ENCODE measurements at regions not wholly inside any gene's neighbourhood (a gene's known extent, or its start where the extent isn't known, plus 50 kb on each side); places are given as distances from the start of the nearest gene placed in this dataset.

DNA sequence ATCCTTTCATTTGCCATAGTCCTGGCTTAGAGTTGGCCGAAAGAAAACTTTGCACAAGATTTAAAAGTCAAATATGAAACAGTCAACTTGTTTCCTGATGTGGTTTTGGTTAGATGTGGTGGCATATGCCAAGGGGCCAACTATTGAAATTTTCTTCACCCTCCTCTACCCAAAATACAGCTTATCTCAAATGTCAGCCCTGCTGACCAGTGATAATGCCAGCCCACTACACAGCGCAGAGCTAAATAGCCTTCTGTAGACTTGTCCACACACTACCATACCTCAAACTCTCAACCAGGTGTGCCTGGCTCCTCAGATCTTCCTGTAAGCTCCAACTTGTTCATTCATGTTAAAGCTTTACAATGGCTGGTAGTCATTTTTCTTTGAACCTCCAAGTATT, 368.5 kb upstream of the STAC start:
- H3K9me3 ChIP-seq: no peaks in the 10 kb centered on the region

DNA sequence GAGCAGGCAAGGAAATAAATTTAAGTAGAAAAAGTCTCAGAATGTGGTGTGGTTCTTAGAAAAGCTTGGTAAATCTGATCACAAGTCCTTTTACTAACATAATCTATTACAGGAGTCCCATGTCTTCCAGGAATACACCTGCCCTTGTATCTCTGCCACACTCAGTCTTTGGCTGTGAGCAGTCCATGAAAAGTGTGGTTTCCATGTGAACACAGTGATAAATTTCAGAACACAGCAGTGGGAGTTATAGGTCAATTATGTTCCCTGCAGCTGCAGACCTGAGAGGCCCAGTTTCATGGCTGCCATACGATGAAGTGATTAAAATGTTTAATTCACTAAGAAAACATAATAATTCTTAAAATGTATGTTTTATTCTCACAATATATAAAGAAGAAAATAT, 366.9 kb upstream of the STAC start:
- no peak for DNase-seq
- TF ChIP-seq, protein P1, sequence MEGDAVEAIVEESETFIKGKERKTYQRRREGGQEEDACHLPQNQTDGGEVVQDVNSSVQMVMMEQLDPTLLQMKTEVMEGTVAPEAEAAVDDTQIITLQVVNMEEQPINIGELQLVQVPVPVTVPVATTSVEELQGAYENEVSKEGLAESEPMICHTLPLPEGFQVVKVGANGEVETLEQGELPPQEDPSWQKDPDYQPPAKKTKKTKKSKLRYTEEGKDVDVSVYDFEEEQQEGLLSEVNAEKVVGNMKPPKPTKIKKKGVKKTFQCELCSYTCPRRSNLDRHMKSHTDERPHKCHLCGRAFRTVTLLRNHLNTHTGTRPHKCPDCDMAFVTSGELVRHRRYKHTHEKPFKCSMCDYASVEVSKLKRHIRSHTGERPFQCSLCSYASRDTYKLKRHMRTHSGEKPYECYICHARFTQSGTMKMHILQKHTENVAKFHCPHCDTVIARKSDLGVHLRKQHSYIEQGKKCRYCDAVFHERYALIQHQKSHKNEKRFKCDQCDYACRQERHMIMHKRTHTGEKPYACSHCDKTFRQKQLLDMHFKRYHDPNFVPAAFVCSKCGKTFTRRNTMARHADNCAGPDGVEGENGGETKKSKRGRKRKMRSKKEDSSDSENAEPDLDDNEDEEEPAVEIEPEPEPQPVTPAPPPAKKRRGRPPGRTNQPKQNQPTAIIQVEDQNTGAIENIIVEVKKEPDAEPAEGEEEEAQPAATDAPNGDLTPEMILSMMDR (IDR thresholded peaks at IDR 0.05; ENCODE audit: low read depth, low read length): no peak
- no peaks in the 10 kb centered on the region for H3K36me3 ChIP-seq
- no peak overlapping the region for H3K4me3 ChIP-seq (ENCODE audit: low read depth, low read length)
- no peaks in the 10 kb centered on the region for H3K27me3 ChIP-seq
- no peaks in the 10 kb centered on the region for H3K4me1 ChIP-seq
- no peaks in the 10 kb centered on the region for H3K9me3 ChIP-seq

More for the DNA sequence above, 368.5 kb upstream of the STAC start:
- H3K4me1 ChIP-seq: no peaks in the 10 kb centered on the region
- no peaks in the 10 kb centered on the region for H3K27me3 ChIP-seq
- TF ChIP-seq, protein P1 (IDR thresholded peaks at IDR 0.05; ENCODE audit: low read depth, low read length): no peak
- no peak overlapping the region for H3K4me3 ChIP-seq (ENCODE audit: low read depth, low read length)
- no peaks in the 10 kb centered on the region for H3K36me3 ChIP-seq
- DNase-seq: no peak

DNA sequence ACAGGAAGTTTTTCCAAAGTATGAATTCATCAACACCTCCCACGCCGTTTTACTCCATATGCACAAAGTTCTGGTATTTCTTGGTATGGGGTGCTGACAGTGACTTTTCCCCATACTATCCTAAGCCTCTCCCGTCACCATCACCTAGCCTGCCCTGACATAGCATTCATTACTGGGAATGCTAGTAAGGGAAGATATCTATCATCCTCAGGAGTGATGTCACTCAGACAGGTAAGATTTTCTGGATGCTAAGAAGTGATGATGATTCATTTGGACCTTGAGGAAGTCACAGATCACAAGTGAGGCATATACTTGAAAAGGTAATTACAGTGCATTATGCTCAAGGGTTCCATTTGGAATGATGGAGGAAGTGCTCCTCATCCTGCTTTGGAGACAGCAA, 355.1 kb upstream of the STAC start:
- H3K4me3 ChIP-seq (ENCODE audit: low read depth, low read length): no peak overlapping the region
- H3K9me3 ChIP-seq: no peaks in the 10 kb centered on the region
- H3K36me3 ChIP-seq: no peaks in the 10 kb centered on the region
- no peaks in the 10 kb centered on the region for H3K4me1 ChIP-seq
- H3K27me3 ChIP-seq: no peaks in the 10 kb centered on the region
- TF ChIP-seq, protein P1 (IDR thresholded peaks at IDR 0.05; ENCODE audit: low read depth, low read length): no peak
- no peak for DNase-seq

DNA sequence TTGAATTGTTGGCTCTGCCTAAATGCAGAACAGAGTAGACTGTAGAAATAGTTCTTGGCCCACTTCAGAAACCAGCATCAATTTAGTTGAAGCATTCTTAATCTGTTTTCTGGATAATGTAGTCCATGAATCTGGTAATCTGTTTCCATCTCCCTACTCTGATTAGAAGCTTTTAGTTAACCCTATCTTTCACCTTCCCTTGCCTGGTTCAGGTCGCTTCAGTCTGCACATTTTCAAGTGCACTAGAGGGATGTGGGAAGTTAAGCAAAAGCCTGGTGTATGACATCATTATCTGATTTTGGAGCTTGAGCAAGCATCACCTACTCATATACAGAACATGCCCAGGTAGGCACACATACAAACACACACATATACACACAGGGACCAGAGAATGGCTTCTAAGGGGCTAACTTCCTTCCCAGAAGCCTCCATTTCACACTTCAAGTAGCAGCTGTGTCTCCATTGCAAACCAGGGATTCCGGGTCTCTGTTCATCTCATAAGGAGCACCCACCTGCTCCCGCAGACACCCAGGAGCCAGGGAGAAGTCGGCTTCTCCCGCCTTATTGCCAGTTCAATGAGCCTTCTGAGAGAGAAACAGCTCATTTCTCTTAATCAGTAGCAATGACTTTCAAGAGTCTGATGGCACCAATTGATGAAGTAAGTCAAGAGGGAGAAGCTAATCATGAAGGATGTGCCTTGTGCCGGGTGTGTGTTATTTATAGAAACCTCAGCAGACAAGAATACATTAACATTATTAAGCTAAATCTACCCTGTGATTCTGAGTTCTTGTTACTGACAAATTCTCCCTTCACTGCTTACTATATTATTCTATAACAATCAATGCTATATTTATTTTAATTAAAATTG, 347.9 kb upstream of the STAC start:
- H3K9me3 ChIP-seq: no peaks in the 10 kb centered on the region
- H3K4me1 ChIP-seq: peaks cover 4% of the 10 kb centered on the region; the same call in 1 of the 2 replicates
- TF ChIP-seq, protein P1 (IDR thresholded peaks at IDR 0.05; ENCODE audit: low read depth, low read length): no peak
- no peaks in the 10 kb centered on the region for H3K36me3 ChIP-seq
- no peak overlapping the region; the same call in 1 of the 2 replicates for H3K4me3 ChIP-seq (ENCODE audit: low read depth, low read length)
- DNase-seq: peak; percentile 21
- H3K27me3 ChIP-seq: no peaks in the 10 kb centered on the region

DNA sequence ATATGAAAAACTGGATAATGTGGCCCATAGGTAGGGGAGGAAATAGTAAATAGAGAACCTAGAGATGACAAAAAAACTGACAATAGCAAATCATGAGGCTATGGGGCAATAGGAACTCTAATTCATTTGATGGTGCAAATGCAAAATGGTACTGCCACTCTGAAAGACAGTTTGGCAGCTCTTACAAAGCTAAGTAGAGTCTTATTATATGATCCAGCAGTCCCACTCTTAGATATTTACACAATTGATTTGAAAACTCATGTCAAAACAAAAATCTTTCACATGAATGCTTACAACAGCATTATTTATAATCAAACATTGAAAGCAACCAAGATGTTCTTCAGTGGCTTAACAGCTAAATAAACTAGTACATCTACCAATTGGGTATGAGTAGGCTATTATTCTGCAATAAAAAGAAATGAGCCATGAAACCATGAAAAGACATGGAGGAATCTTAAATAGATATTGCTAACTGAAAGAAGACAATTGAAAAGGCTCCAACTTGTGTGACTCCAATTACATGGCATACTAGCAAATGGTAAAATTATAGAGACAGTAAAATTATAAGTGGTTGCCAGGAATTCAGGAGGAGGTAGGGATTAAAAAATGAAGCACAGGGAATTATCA, 321.8 kb upstream of the STAC start:
- H3K4me1 ChIP-seq: no peaks in the 10 kb centered on the region
- no peaks in the 10 kb centered on the region for H3K9me3 ChIP-seq
- no peak for DNase-seq
- no peaks in the 10 kb centered on the region for H3K27me3 ChIP-seq
- no peaks in the 10 kb centered on the region for H3K36me3 ChIP-seq
- no peak overlapping the region for H3K4me3 ChIP-seq (ENCODE audit: low read depth, low read length)
- TF ChIP-seq, protein P1 (IDR thresholded peaks at IDR 0.05; ENCODE audit: low read depth, low read length): no peak

DNA sequence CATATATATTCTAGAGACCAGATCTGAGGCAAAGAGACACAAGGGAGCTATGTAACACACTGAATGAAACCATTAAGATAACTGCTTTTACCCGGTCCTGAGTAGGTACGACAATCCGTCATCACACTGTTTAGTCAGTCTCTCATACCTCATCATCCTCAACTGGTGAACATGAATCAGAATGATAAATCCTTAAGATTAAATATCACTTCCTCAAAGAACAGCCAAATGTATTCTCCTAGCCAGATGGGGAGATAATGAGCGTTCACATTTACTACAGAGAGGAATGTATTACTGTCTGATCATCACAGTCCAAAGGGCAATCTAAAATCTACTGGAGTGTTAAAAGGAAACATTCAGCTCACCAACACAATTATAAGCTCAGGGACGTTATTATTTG, 319.4 kb upstream of the STAC start:
- Histone ChIP-seq H3K4me3 (ENCODE audit: low read depth, low read length) (no peak overlapping the region), H3K4me1 (no peaks in the 10 kb centered on the region), H3K27me3 (no peaks in the 10 kb centered on the region), H3K36me3 (no peaks in the 10 kb centered on the region), H3K9me3 (no peaks in the 10 kb centered on the region)
- TF ChIP-seq, protein P1 (IDR thresholded peaks at IDR 0.05; ENCODE audit: low read depth, low read length): no peak
- no peak for DNase-seq
